Dendritic cell treated with granulocyte-macrophage colony-stimulating factor and Interleukin-4, amounts not matched to agents 40 ng/mL and 50 ng/mL, for 4 days (primary cell): ENCODE measurements at regions not wholly inside any gene's neighbourhood (a gene's known extent, or its start where the extent isn't known, plus 50 kb on each side); places are given as distances from the start of the nearest gene placed in this dataset.

Source experiments
- H3K27ac Mint-ChIP-seq: one replicate; pipeline ENCODE4 v1.8.0; 2022; ENCODE audit warnings: mild to moderate bottlenecking, mixed read lengths
- H3K27me3 Mint-ChIP-seq: one replicate; pipeline ENCODE4 v1.8.0; 2022; ENCODE audit warnings: mild to moderate bottlenecking, mixed read lengths
- H3K36me3 Mint-ChIP-seq: one replicate; pipeline ENCODE4 v1.8.0; 2022; ENCODE audit warnings: low read depth, mixed read lengths
- H3K4me1 Mint-ChIP-seq: one replicate; pipeline ENCODE4 v1.8.0; 2022; ENCODE audit warnings: low read depth, mixed read lengths
- H3K4me3 Mint-ChIP-seq: one replicate; pipeline ENCODE4 v1.8.0; 2022; ENCODE audit warnings: mild to moderate bottlenecking, moderate library complexity, mixed read lengths
- H3K9me3 Mint-ChIP-seq: one replicate; pipeline ENCODE4 v1.8.0; 2022; ENCODE audit warnings: mixed read lengths
- intact Hi-C: fragments of 100-400 bp; cut with micrococcal nuclease; formaldehyde crosslinking; loops from one replicate; pipeline ENCODE4 v1.15.0; 2022

GRCh38 chr16:87133112-87133850 lies 183.9 kb downstream of the C16orf95 start:
- H3K27ac Mint-ChIP-seq: no peak overlapping the region
- intact Hi-C loops: no loop called here
- no peaks in the 10 kb centered on the region for H3K36me3 Mint-ChIP-seq
- no peak overlapping the region for H3K4me3 Mint-ChIP-seq
- no peaks in the 10 kb centered on the region for H3K4me1 Mint-ChIP-seq
- no peaks in the 10 kb centered on the region for H3K9me3 Mint-ChIP-seq
- no peaks in the 10 kb centered on the region for H3K27me3 Mint-ChIP-seq

GRCh38 chr16:87133966-87134627 lies 183.1 kb downstream of the C16orf95 start:
- intact Hi-C loops: no loop called here
- Mint-ChIP-seq H3K4me1 (no peaks in the 10 kb centered on the region), H3K4me3 (no peak overlapping the region)

GRCh38 chr16:87134628-87134995 lies 182.6 kb downstream of the C16orf95 start:
- Mint-ChIP-seq H3K4me1 (no peaks in the 10 kb centered on the region), H3K9me3 (no peaks in the 10 kb centered on the region), H3K27ac (no peak overlapping the region), H3K27me3 (no peaks in the 10 kb centered on the region), H3K4me3 (no peak overlapping the region), H3K36me3 (no peaks in the 10 kb centered on the region)
- intact Hi-C loops: no loop called here

More at GRCh38 chr16:87133966-87134627, 183.1 kb downstream of the C16orf95 start:
- Mint-ChIP-seq H3K9me3 (no peaks in the 10 kb centered on the region), H3K27ac (no peak overlapping the region), H3K27me3 (no peaks in the 10 kb centered on the region), H3K36me3 (no peaks in the 10 kb centered on the region)

DNA sequence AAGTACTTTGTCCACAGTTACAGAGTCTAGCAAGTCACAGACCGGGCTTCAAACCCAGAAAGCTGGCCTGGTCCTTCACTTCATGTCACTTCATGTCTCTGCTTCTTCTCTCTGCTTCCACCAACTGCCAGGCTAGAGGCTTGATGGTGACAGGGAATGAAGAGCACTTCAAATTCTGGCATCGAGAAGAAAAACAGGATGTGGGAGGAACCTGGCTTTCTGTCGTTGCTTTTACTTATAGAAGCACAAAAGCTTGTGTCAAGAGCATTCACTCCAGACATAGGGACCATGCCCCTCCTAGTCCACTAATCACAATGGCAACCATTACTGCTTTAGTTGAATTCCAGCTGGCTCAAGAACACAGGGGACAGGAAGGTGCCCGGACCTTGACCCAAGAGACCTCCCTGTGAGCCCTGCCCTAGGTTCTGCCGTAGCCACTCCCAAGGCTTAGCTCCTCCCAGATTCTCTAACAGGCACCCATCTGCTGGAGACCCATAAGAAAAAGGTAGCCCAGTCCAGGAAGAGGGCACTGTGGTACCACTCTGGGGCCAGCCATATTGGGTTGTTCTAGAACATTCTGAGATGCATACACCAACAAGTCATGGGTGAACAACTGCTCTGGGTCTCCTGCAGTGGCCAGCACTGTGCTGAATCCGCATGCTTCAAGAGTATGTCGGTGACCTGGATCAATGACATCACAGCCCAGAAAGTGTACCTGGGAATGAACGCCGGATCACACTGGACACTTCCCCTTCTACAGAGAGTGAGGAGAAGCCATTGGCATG lies 181.8 kb downstream of the C16orf95 start:
- Mint-ChIP-seq H3K4me3 (no peak overlapping the region), H3K4me1 (no peaks in the 10 kb centered on the region), H3K27me3 (no peaks in the 10 kb centered on the region), H3K27ac (no peak overlapping the region), H3K9me3 (no peaks in the 10 kb centered on the region), H3K36me3 (no peaks in the 10 kb centered on the region)
- intact Hi-C loops: no loop called here

- H3K36me3 Mint-ChIP-seq: no peaks in the 10 kb centered on the region
- H3K4me1 Mint-ChIP-seq: no peaks in the 10 kb centered on the region
- no peak overlapping the region for H3K27ac Mint-ChIP-seq
- H3K9me3 Mint-ChIP-seq: no peaks in the 10 kb centered on the region
- H3K27me3 Mint-ChIP-seq: no peaks in the 10 kb centered on the region
- intact Hi-C loops: no loop called here
- no peak overlapping the region for H3K4me3 Mint-ChIP-seq
Observed at GRCh38 chr16:87138316-87138715, 178.9 kb downstream of the C16orf95 start.

DNA sequence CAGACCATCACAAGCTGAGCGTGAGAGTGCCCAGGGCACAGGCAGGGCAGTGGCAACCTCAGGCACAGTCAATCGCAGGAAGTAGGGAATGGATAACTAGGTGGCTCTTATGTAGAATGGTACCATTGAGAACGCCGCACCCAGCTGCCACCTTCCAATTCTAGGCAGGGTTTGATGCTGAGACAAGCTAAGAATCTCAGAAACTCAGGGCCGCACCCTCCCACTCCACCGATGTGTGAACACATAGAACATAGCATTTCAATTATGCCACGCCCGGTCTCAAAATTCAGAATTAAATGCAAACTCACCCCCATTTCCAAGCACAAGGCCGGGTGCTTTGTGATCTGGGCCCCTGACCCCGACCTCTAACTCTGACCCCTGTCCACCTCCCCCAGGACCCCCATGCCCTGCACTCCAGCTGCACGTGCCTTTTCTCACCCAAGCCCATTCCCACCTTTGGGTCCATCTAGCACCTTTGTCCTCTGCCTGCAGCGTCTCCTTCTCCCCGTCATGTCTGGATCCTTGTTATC lies 178.4 kb downstream of the C16orf95 start:
- intact Hi-C loops: no loop called here
- H3K27me3 Mint-ChIP-seq: no peaks in the 10 kb centered on the region
- H3K9me3 Mint-ChIP-seq: no peaks in the 10 kb centered on the region
- no peak overlapping the region for H3K27ac Mint-ChIP-seq
- no peaks in the 10 kb centered on the region for H3K36me3 Mint-ChIP-seq
- no peaks in the 10 kb centered on the region for H3K4me1 Mint-ChIP-seq
- H3K4me3 Mint-ChIP-seq: no peak overlapping the region

DNA sequence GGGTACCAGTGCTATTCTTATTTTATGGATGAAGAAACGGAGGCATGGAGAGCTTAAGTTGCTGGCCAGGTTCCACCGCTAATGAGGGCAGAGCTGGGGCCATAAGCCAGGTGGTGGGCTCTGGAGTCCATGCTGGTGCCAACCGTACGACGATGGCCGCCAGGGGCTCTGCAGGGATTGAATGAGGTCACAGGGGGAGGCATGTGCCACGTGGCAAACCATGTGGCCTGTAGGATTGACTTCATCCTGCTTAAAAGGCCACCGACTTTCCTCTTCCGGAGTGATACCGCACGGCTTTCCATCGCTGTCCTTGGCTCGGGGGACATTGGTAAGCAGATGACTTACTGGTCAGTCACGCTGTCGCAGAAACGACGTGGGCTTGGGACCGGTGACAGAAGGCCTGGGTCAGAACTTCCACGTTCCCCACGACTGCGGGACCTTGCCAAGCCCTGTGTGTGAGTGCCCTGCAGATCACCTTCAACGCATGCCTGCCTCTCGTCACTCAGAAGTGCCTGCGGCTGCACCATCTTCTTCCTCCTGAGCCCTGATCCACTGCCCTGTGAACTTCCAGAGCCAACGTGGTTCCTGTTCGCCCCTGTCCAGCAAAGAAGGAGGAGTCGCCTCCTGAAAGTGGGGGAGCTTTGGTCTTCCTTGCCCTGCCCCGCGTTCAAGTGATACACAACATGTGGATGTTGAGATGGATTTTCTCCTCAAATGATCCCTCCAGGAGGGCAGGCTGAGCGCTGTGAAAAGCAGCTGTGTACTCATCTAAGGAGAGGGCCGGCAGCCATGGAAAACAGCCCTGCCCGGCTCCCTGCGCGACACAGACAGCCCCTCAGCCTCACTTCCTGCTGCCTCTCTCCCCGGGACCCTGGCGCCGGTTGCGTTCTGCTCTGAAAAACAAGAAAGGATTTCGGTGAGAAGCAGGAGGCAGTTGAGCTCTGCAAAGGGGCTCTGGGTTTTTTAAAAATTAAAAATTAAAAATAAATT lies 176.7 kb downstream of the C16orf95 start:
- intact Hi-C loops: no loop called here
- Mint-ChIP-seq H3K4me1 (no peaks in the 10 kb centered on the region), H3K27ac (no peak overlapping the region), H3K9me3 (no peaks in the 10 kb centered on the region), H3K4me3 (no peak overlapping the region), H3K27me3 (no peaks in the 10 kb centered on the region), H3K36me3 (no peaks in the 10 kb centered on the region)

DNA sequence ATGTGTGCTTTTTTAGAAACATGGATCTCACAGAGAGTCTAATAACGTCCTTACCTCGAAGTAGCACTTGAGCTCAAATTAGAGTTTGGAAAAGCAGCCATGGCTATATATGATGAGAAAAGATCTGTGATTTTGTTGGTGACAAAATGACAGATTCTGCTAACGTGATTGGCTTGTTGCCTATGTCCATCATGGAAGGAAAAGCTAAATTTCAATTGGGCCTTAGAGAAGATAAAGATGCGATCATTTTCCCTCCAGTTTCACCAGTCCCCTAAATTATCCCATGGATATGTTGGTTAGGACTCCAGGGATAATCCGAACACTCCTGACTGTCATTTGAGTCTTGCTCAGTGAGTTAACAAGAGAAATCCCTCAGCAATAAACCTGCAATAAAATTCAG lies 175.8 kb downstream of the C16orf95 start:
- no peaks in the 10 kb centered on the region for H3K4me1 Mint-ChIP-seq
- no peaks in the 10 kb centered on the region for H3K9me3 Mint-ChIP-seq
- no peak overlapping the region for H3K4me3 Mint-ChIP-seq
- no peaks in the 10 kb centered on the region for H3K27me3 Mint-ChIP-seq
- intact Hi-C loops: no loop called here
- no peak overlapping the region for H3K27ac Mint-ChIP-seq
- no peaks in the 10 kb centered on the region for H3K36me3 Mint-ChIP-seq

- no peak overlapping the region for H3K4me3 Mint-ChIP-seq
Observed at GRCh38 chr16:87143661-87144121, 173.5 kb downstream of the C16orf95 start.

GRCh38 chr16:87144232-87144631 lies 173.0 kb downstream of the C16orf95 start:
- H3K4me3 Mint-ChIP-seq: no peak overlapping the region
- intact Hi-C loops: no loop called here

More at GRCh38 chr16:87143661-87144121, 173.5 kb downstream of the C16orf95 start:
- Mint-ChIP-seq H3K27ac (no peak overlapping the region), H3K9me3 (peaks cover 7% of the 10 kb centered on the region), H3K36me3 (no peaks in the 10 kb centered on the region), H3K27me3 (no peaks in the 10 kb centered on the region), H3K4me1 (no peaks in the 10 kb centered on the region)
- intact Hi-C loops: no loop called here

GRCh38 chr16:87145181-87146176 lies 171.7 kb downstream of the C16orf95 start:
- H3K27ac Mint-ChIP-seq: no peak overlapping the region
- intact Hi-C loops: no loop called here
- no peaks in the 10 kb centered on the region for H3K4me1 Mint-ChIP-seq
- H3K36me3 Mint-ChIP-seq: no peaks in the 10 kb centered on the region
- no peaks in the 10 kb centered on the region for H3K27me3 Mint-ChIP-seq
- H3K9me3 Mint-ChIP-seq: peaks cover 14% of the 10 kb centered on the region
- H3K4me3 Mint-ChIP-seq: no peak overlapping the region

More at GRCh38 chr16:87144232-87144631, 173.0 kb downstream of the C16orf95 start:
- no peaks in the 10 kb centered on the region for H3K36me3 Mint-ChIP-seq
- H3K27me3 Mint-ChIP-seq: no peaks in the 10 kb centered on the region
- no peak overlapping the region for H3K27ac Mint-ChIP-seq
- H3K4me1 Mint-ChIP-seq: no peaks in the 10 kb centered on the region
- peaks cover 12% of the 10 kb centered on the region for H3K9me3 Mint-ChIP-seq

DNA sequence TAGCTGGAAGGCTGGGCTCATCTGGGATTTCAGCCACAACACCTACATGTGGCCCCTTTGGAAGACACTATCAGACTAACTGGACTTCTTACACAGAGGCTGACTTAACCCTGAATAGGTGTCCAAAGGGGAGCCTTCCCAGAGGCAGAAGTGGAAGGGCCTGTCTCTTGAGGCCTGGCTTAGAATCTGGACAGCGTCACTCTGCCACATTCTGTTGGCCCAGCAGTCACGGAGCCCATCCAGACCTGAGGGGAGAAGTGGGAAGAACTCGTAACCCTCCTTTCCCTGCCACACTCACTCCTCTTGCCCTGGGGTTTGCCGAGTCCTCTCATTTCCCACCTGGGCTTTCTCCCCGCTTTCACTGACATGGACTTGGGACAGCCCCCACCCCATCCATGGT lies 170.5 kb downstream of the C16orf95 start:
- intact Hi-C loops: no loop called here
- no peak overlapping the region for H3K4me3 Mint-ChIP-seq
- H3K27me3 Mint-ChIP-seq: no peaks in the 10 kb centered on the region
- peaks cover 14% of the 10 kb centered on the region for H3K9me3 Mint-ChIP-seq
- no peak overlapping the region for H3K27ac Mint-ChIP-seq
- no peaks in the 10 kb centered on the region for H3K36me3 Mint-ChIP-seq
- no peaks in the 10 kb centered on the region for H3K4me1 Mint-ChIP-seq
